ENCODE measurements at regions not wholly inside any gene's neighbourhood (a gene's known extent, or its start where the extent isn't known, plus 50 kb on each side); places are given as distances from the start of the nearest gene placed in this dataset.

GRCh38 chr19:27775395-27775794, 1437.6 kb downstream of the UQCRFS1 start:
- TF ChIP-seq CTCF (IDR thresholded peaks at IDR 0.05) (no peak), POLR2A (IDR thresholded peaks at IDR 0.05) (no peak)
